SK-N-SH treated with all-trans-retinoic acid at 6 μM for 48 hours (cell line): ENCODE measurements at regions not wholly inside any gene's neighbourhood (a gene's known extent, or its start where the extent isn't known, plus 50 kb on each side); places are given as distances from the start of the nearest gene placed in this dataset.

ENCODE experiments used
- ESRRG ChIP-seq: fragments of 250-450 bp; sonication (Bioruptor Pico); IDR thresholded peaks from 2 replicates; pipeline ENCODE4 v1.6.1; 2021; ENCODE audit warnings: mild to moderate bottlenecking
- RARB ChIP-seq: fragments of 250-450 bp; sonication (Bioruptor Pico); IDR thresholded peaks from 2 replicates; pipeline ENCODE4 v1.8.0; 2021; ENCODE audit warnings: mild to moderate bottlenecking, moderate library complexity
- TOX ChIP-seq: fragments of 250-450 bp; sonication (Bioruptor Pico); IDR thresholded peaks from 2 replicates; pipeline ENCODE4 v1.8.0; 2021; ENCODE audit warnings: mild to moderate bottlenecking, moderate library complexity, borderline replicate concordance
- TSHZ2 ChIP-seq: fragments of 250-450 bp; sonication (Bioruptor Pico); IDR thresholded peaks from 2 replicates; pipeline ENCODE4 v1.5.0; 2020; ENCODE audit warnings: mild to moderate bottlenecking, moderate library complexity
- ZFP30 ChIP-seq: fragments of 450-650 bp; formaldehyde crosslinking; IDR thresholded peaks from 2 replicates; pipeline ENCODE4 v1.5.0; 2022; ENCODE audit warnings: mild to moderate bottlenecking, moderate library complexity
- ZNF565 ChIP-seq: fragments of 450-650 bp; formaldehyde crosslinking; conservative IDR thresholded peaks from 2 replicates; pipeline ENCODE4 v1.5.0; 2020; ENCODE audit warnings: low read depth, mild to moderate bottlenecking, moderate library complexity
- TF ChIP-seq, protein P1 (sequence below): fragments of 250-450 bp; sonication (Bioruptor Pico); IDR thresholded peaks from 2 replicates; pipeline ENCODE4 v1.8.0; 2020; ENCODE audit warnings: mild to moderate bottlenecking, moderate library complexity, borderline replicate concordance

DNA sequence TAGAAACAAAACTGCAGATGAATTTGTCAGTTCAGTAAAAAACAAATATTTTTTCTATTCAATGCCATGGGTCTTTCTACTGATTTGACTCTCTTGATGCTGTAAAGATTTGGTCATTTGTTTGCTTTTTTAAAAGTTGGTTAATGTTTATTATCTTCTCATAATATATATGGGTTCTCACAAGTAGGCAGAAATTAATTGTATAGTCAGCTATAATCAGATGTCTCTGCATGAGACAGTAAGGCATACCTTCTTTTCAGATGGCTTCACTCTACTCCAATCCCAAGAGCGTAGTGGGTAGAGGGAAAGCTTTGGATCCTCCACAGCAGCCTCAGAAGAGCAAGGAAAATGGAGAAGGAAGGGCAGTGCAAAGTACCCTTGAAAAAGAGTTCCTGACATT is 1202.9 kb upstream of the CELF4 start:
- no peak for TF ChIP-seq RARB
- TF ChIP-seq ZNF565: no peak
- no peak for TF ChIP-seq ESRRG (CRISPR knock-in tag)
- no peak for TF ChIP-seq TOX (CRISPR knock-in tag)
- TF ChIP-seq TSHZ2 (CRISPR knock-in tag): no peak
- no peak for TF ChIP-seq ZFP30 (CRISPR knock-in tag)
- TF ChIP-seq, protein P1, sequence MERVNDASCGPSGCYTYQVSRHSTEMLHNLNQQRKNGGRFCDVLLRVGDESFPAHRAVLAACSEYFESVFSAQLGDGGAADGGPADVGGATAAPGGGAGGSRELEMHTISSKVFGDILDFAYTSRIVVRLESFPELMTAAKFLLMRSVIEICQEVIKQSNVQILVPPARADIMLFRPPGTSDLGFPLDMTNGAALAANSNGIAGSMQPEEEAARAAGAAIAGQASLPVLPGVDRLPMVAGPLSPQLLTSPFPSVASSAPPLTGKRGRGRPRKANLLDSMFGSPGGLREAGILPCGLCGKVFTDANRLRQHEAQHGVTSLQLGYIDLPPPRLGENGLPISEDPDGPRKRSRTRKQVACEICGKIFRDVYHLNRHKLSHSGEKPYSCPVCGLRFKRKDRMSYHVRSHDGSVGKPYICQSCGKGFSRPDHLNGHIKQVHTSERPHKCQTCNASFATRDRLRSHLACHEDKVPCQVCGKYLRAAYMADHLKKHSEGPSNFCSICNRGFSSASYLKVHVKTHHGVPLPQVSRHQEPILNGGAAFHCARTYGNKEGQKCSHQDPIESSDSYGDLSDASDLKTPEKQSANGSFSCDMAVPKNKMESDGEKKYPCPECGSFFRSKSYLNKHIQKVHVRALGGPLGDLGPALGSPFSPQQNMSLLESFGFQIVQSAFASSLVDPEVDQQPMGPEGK: no peak
